WTC11 (cell line): ENCODE measurements at regions not wholly inside any gene's neighbourhood (a gene's known extent, or its start where the extent isn't known, plus 50 kb on each side); places are given as distances from the start of the nearest gene placed in this dataset.

Experiments
- ATAC-seq: fragments of 200-7000 bp; cut with Tn5 transposase; 2 replicates; pipeline ENCODE4 v1.10.0; 2021; ENCODE audit warnings: mild to moderate bottlenecking, moderate library complexity
- CTCF ChIA-PET: fragments of 300-600 bp; sonication (Branson Sonifier 250); formaldehyde crosslinking; loops from one replicate; lab custom pipeline; 2021; ENCODE audit warnings: antibody characterized with exemption; lab: Charles Lee
- POLR2A ChIA-PET: fragments of 350-600 bp; sonication (Branson Sonifier 250); formaldehyde crosslinking; loops from one replicate; lab custom pipeline; 2021; ENCODE audit warnings: antibody characterized with exemption; lab: Charles Lee
- DNase-seq: peaks from one replicate; pipeline ENCODE4 v3.0.0; 2021; ENCODE audit warnings: low spot score
- H3K27ac Mint-ChIP-seq: 2 replicates; pipeline ENCODE4 v1.8.0; 2021; ENCODE audit warnings: mixed read lengths
- H3K27me3 Mint-ChIP-seq: 2 replicates; pipeline ENCODE4 v1.8.0; 2021; ENCODE audit warnings: low read depth, mild to moderate bottlenecking, moderate library complexity, mixed read lengths
- H3K36me3 Mint-ChIP-seq: 2 replicates; pipeline ENCODE4 v1.8.0; 2021; ENCODE audit warnings: mixed read lengths
- H3K4me1 Mint-ChIP-seq: 2 replicates; pipeline ENCODE4 v1.8.0; 2022; ENCODE audit warnings: mixed read lengths
- H3K4me3 Mint-ChIP-seq: 2 replicates; pipeline ENCODE4 v1.8.0; 2021; ENCODE audit warnings: mild to moderate bottlenecking, moderate library complexity, mixed read lengths
- H3K9me3 Mint-ChIP-seq: 2 replicates; pipeline ENCODE4 v1.8.0; 2021; ENCODE audit warnings: mixed read lengths
- CBFB ChIP-seq: sonication (generic); formaldehyde crosslinking; IDR thresholded peaks from 2 replicates; pipeline ENCODE4 v1.8.1; 2022; ENCODE audit warnings: mild to moderate bottlenecking, low read depth, missing genetic modification reagents
- ELF4 ChIP-seq: sonication (generic); formaldehyde crosslinking; IDR thresholded peaks from 2 replicates; pipeline ENCODE4 v1.8.1; 2022; ENCODE audit warnings: low read depth, mild to moderate bottlenecking, moderate library complexity, missing genetic modification reagents
- ESRRA ChIP-seq: sonication (generic); formaldehyde crosslinking; IDR thresholded peaks from 2 replicates; pipeline ENCODE4 v1.8.1; 2022; ENCODE audit warnings: mild to moderate bottlenecking, missing genetic modification reagents, borderline replicate concordance
- FOXK1 ChIP-seq: sonication (generic); formaldehyde crosslinking; IDR thresholded peaks from 2 replicates; pipeline ENCODE4 v1.8.0; 2022; ENCODE audit warnings: mild to moderate bottlenecking, moderate library complexity, missing genetic modification reagents
- GTF2I ChIP-seq: fragments of 250-450 bp; sonication (Bioruptor Pico); conservative IDR thresholded peaks from 2 replicates; pipeline ENCODE4 v1.4.0; 2021; ENCODE audit warnings: mild to moderate bottlenecking
- IRF2 ChIP-seq: sonication (generic); formaldehyde crosslinking; IDR thresholded peaks from 2 replicates; pipeline ENCODE4 v1.8.0; 2022; ENCODE audit warnings: low read depth, missing genetic modification reagents, borderline replicate concordance
- JAZF1 ChIP-seq: fragments of 250-450 bp; sonication (Bioruptor Pico); IDR thresholded peaks from 2 replicates; pipeline ENCODE4 v1.9.0; 2021; ENCODE audit warnings: moderate library complexity, mild to moderate bottlenecking, inconsistent platforms
- MXD4 ChIP-seq: fragments of 250-450 bp; sonication (Bioruptor Pico); IDR thresholded peaks from 2 replicates; pipeline ENCODE4 v1.8.0; 2021; ENCODE audit warnings: mild to moderate bottlenecking, moderate library complexity, borderline replicate concordance
- NFATC4 ChIP-seq: fragments of 250-450 bp; sonication (Bioruptor Pico); IDR thresholded peaks from 2 replicates; pipeline ENCODE4 v1.9.0; 2021; ENCODE audit warnings: mild to moderate bottlenecking
- NFE2L1 ChIP-seq: sonication (generic); formaldehyde crosslinking; IDR thresholded peaks from 2 replicates; pipeline ENCODE4 v1.8.1; 2023; ENCODE audit warnings: missing genetic modification reagents
- ZNF671 ChIP-seq: fragments of 250-450 bp; sonication (Bioruptor Pico); IDR thresholded peaks from 2 replicates; pipeline ENCODE4 v1.8.0; 2021; ENCODE audit warnings: mild to moderate bottlenecking
- TF ChIP-seq, protein P1 (sequence below): sonication (generic); formaldehyde crosslinking; IDR thresholded peaks from 2 replicates; pipeline ENCODE4 v1.8.1; 2023; ENCODE audit warnings: mild to moderate bottlenecking, moderate library complexity, missing genetic modification reagents
- TF ChIP-seq, protein P2 (sequence below): fragments of 250-450 bp; sonication (Bioruptor Pico); IDR thresholded peaks from 2 replicates; pipeline ENCODE4 v1.8.0; 2021; ENCODE audit warnings: mild to moderate bottlenecking
- TF ChIP-seq, protein P3 (sequence below): sonication (generic); formaldehyde crosslinking; IDR thresholded peaks from 2 replicates; pipeline ENCODE4 v1.8.1; 2022; ENCODE audit warnings: missing genetic modification reagents, borderline replicate concordance
- TF ChIP-seq, protein P4 (sequence below): sonication (generic); formaldehyde crosslinking; IDR thresholded peaks from 2 replicates; pipeline ENCODE4 v1.8.1; 2023; ENCODE audit warnings: mild to moderate bottlenecking, missing genetic modification reagents
- TF ChIP-seq, protein P5 (sequence below): fragments of 250-450 bp; sonication (Bioruptor Pico); IDR thresholded peaks from 2 replicates; pipeline ENCODE4 v1.9.0; 2021; ENCODE audit warnings: mild to moderate bottlenecking, borderline replicate concordance
- TF ChIP-seq, protein P6 (sequence below): fragments of 250-450 bp; sonication (Bioruptor Pico); IDR thresholded peaks from 2 replicates; pipeline ENCODE4 v1.9.0; 2021; ENCODE audit warnings: moderate library complexity, mild to moderate bottlenecking, inconsistent platforms, borderline replicate concordance

DNA sequence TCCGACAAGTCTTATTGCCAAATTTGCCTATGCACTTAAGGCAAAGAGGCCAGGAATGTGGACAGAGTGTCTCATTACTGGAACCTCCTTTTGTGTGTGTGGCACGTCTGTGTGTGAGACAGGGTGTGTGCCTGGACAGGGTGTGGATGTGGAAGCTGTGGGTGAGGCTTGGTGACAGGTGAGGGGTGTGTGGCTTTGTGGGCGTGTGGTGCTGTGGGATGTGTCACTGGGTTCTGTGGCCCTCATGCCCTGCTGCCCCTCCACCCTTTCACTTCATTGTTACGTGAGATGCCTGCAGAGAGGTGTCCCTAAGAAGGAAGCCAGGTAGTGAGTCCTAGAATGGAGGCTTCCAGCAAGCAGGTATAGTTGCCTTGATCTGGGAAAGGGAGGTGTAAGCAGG lies 244.0 kb upstream of the CHRNA7 start:
- Mint-ChIP-seq H3K4me1 (peaks cover 25% of the 10 kb centered on the region), H3K9me3 (peaks cover 5% of the 10 kb centered on the region; the same call in 1 of the 2 replicates), H3K4me3 (no peak overlapping the region), H3K27ac (no peak overlapping the region), H3K36me3 (no peaks in the 10 kb centered on the region), H3K27me3 (no peaks in the 10 kb centered on the region)
- ATAC-seq (no peak), DNase-seq (no peak)
- CTCF ChIA-PET = no interaction called here
- TF ChIP-seq NFE2L1 (CRISPR knock-in tag) = no peak
- no peak for TF ChIP-seq NFATC4 (CRISPR knock-in tag)
- no peak for TF ChIP-seq MXD4
- TF ChIP-seq GTF2I (CRISPR knock-in tag) = no peak
- TF ChIP-seq, protein P1, sequence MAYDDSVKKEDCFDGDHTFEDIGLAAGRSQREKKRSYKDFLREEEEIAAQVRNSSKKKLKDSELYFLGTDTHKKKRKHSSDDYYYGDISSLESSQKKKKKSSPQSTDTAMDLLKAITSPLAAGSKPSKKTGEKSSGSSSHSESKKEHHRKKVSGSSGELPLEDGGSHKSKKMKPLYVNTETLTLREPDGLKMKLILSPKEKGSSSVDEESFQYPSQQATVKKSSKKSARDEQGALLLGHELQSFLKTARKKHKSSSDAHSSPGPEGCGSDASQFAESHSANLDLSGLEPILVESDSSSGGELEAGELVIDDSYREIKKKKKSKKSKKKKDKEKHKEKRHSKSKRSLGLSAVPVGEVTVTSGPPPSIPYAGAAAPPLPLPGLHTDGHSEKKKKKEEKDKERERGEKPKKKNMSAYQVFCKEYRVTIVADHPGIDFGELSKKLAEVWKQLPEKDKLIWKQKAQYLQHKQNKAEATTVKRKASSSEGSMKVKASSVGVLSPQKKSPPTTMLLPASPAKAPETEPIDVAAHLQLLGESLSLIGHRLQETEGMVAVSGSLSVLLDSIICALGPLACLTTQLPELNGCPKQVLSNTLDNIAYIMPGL (CRISPR knock-in tag) = no peak
- TF ChIP-seq, protein P2, sequence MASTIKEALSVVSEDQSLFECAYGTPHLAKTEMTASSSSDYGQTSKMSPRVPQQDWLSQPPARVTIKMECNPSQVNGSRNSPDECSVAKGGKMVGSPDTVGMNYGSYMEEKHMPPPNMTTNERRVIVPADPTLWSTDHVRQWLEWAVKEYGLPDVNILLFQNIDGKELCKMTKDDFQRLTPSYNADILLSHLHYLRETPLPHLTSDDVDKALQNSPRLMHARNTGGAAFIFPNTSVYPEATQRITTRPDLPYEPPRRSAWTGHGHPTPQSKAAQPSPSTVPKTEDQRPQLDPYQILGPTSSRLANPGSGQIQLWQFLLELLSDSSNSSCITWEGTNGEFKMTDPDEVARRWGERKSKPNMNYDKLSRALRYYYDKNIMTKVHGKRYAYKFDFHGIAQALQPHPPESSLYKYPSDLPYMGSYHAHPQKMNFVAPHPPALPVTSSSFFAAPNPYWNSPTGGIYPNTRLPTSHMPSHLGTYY = no peak
- no peak for TF ChIP-seq CBFB
- TF ChIP-seq ZNF671 (CRISPR knock-in tag) = no peak
- TF ChIP-seq ESRRA (CRISPR knock-in tag) = no peak
- TF ChIP-seq, protein P3, sequence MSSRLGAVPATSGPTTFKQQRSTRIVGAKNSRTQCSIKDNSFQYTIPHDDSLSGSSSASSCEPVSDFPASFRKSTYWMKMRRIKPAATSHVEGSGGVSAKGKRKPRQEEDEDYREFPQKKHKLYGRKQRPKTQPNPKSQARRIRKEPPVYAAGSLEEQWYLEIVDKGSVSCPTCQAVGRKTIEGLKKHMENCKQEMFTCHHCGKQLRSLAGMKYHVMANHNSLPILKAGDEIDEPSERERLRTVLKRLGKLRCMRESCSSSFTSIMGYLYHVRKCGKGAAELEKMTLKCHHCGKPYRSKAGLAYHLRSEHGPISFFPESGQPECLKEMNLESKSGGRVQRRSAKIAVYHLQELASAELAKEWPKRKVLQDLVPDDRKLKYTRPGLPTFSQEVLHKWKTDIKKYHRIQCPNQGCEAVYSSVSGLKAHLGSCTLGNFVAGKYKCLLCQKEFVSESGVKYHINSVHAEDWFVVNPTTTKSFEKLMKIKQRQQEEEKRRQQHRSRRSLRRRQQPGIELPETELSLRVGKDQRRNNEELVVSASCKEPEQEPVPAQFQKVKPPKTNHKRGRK (CRISPR knock-in tag) = no peak
- no peak for TF ChIP-seq IRF2 (CRISPR knock-in tag)
- TF ChIP-seq, protein P4, sequence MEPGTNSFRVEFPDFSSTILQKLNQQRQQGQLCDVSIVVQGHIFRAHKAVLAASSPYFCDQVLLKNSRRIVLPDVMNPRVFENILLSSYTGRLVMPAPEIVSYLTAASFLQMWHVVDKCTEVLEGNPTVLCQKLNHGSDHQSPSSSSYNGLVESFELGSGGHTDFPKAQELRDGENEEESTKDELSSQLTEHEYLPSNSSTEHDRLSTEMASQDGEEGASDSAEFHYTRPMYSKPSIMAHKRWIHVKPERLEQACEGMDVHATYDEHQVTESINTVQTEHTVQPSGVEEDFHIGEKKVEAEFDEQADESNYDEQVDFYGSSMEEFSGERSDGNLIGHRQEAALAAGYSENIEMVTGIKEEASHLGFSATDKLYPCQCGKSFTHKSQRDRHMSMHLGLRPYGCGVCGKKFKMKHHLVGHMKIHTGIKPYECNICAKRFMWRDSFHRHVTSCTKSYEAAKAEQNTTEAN (CRISPR knock-in tag) = no peak
- TF ChIP-seq, all 79 proteins: peak for 0
- POLR2A ChIA-PET = no interaction called here

DNA sequence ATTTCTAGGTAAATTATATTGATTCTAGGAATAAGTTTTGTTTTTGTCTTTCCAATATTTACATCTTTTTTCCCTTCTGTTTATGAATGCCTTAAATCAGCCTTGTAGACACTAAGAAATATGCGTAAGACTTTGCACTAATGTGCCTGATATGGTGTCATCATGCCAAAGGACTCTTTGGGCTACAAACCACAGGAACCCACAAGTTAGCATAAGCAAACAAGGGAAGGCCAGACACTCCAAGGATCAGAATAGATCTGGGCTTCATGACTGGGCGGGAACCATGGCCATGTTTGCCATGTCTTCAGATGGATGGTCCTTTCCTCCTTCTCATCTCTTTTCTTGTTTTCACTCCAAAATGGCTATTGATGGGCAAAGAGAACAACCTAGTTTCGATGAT lies 242.2 kb upstream of the CHRNA7 start:
- no peak for ATAC-seq
- Mint-ChIP-seq H3K36me3 (no peaks in the 10 kb centered on the region), H3K4me3 (no peak overlapping the region), H3K9me3 (peaks cover 12% of the 10 kb centered on the region), H3K27ac (no peak overlapping the region)
- POLR2A ChIA-PET = no interaction called here
- no peak for TF ChIP-seq FOXK1 (CRISPR knock-in tag)
- TF ChIP-seq, all 79 proteins: peak for 0
- CTCF ChIA-PET = no interaction called here
- peaks cover 15% of the 10 kb centered on the region for H3K4me1 Mint-ChIP-seq
- no peaks in the 10 kb centered on the region for H3K27me3 Mint-ChIP-seq
- DNase-seq = no peak

DNA sequence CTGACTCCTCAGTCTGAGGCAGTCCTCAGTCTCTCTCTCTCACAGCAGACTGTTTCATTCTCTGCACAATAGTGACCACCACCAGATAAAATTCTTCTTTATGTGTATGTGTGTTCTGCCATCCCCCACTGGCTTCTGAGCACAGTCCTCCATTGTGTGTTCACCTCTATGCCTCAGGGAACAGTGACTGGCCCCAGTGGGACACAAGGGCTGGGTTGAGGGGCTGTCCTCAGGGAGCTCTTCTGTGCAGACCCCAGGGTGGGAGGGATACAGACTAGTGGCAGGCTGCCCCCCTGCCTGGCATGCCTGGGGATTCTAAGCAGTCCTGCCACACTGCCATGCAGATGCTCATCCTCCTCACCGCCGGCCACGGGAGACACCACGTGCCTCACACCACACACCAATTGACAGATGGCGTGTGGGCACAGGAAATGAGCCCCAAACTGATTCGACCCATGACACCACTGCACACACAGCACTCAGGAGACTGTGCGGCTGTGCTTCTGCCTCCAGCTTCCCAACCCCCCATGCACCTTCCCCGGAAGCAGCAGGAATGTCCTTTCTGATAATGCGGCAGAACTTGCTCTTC lies 237.6 kb upstream of the CHRNA7 start:
- CTCF ChIA-PET = no interaction called here
- no peaks in the 10 kb centered on the region for H3K27me3 Mint-ChIP-seq
- ATAC-seq (no peak), DNase-seq (no peak)
- H3K9me3 Mint-ChIP-seq = peaks cover 12% of the 10 kb centered on the region
- H3K27ac Mint-ChIP-seq = no peak overlapping the region
- H3K36me3 Mint-ChIP-seq = no peaks in the 10 kb centered on the region
- peaks cover 10% of the 10 kb centered on the region for H3K4me1 Mint-ChIP-seq
- POLR2A ChIA-PET = no interaction called here
- no peak overlapping the region for H3K4me3 Mint-ChIP-seq
- TF ChIP-seq, protein P5, sequence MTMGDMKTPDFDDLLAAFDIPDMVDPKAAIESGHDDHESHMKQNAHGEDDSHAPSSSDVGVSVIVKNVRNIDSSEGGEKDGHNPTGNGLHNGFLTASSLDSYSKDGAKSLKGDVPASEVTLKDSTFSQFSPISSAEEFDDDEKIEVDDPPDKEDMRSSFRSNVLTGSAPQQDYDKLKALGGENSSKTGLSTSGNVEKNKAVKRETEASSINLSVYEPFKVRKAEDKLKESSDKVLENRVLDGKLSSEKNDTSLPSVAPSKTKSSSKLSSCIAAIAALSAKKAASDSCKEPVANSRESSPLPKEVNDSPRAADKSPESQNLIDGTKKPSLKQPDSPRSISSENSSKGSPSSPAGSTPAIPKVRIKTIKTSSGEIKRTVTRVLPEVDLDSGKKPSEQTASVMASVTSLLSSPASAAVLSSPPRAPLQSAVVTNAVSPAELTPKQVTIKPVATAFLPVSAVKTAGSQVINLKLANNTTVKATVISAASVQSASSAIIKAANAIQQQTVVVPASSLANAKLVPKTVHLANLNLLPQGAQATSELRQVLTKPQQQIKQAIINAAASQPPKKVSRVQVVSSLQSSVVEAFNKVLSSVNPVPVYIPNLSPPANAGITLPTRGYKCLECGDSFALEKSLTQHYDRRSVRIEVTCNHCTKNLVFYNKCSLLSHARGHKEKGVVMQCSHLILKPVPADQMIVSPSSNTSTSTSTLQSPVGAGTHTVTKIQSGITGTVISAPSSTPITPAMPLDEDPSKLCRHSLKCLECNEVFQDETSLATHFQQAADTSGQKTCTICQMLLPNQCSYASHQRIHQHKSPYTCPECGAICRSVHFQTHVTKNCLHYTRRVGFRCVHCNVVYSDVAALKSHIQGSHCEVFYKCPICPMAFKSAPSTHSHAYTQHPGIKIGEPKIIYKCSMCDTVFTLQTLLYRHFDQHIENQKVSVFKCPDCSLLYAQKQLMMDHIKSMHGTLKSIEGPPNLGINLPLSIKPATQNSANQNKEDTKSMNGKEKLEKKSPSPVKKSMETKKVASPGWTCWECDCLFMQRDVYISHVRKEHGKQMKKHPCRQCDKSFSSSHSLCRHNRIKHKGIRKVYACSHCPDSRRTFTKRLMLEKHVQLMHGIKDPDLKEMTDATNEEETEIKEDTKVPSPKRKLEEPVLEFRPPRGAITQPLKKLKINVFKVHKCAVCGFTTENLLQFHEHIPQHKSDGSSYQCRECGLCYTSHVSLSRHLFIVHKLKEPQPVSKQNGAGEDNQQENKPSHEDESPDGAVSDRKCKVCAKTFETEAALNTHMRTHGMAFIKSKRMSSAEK (CRISPR knock-in tag) = no peak
- TF ChIP-seq, protein P6, sequence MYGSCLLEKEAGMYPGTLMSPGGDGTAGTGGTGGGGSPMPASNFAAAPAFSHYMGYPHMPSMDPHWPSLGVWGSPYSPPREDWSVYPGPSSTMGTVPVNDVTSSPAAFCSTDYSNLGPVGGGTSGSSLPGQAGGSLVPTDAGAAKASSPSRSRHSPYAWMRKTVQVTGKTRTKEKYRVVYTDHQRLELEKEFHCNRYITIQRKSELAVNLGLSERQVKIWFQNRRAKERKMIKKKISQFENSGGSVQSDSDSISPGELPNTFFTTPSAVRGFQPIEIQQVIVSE (CRISPR knock-in tag) = no peak
- TF ChIP-seq, protein P3 (CRISPR knock-in tag) = no peak
- TF ChIP-seq JAZF1 (CRISPR knock-in tag) = no peak
- no peak for TF ChIP-seq IRF2 (CRISPR knock-in tag)
- no peak for TF ChIP-seq ELF4 (CRISPR knock-in tag)
